GM12801 (cell line): ENCODE measurements at regions not wholly inside any gene's neighbourhood (a gene's known extent, or its start where the extent isn't known, plus 50 kb on each side); places are given as distances from the start of the nearest gene placed in this dataset.

Source experiments
- CTCF ChIP-seq: IDR thresholded peaks from one replicate; pipeline ENCODE4 v1.5.1; 2011; ENCODE audit warnings: control low read depth; ENCODE audit not compliant: insufficient read length; ENCODE audit errors: extremely low read depth

- TF ChIP-seq CTCF = no peak
Measured at GRCh38 chr2:234627308-234627707, 130.4 kb upstream of the ARL4C start.

- TF ChIP-seq CTCF = no peak
Measured at GRCh38 chr2:234626566-234627130, 129.8 kb upstream of the ARL4C start.

- TF ChIP-seq CTCF = no peak
Measured at GRCh38 chr2:234625626-234626250, 128.9 kb upstream of the ARL4C start.

- TF ChIP-seq CTCF = no peak
Measured at GRCh38 chr2:234623521-234623991, 126.7 kb upstream of the ARL4C start.

GRCh38 chr2:234621120-234621519 is 124.2 kb upstream of the ARL4C start:
- TF ChIP-seq CTCF = no peak

GRCh38 chr2:234620018-234620417 is 123.1 kb upstream of the ARL4C start:
- no peak for TF ChIP-seq CTCF

GRCh38 chr2:234615643-234616356 is 118.9 kb upstream of the ARL4C start:
- no peak for TF ChIP-seq CTCF
